ENCODE measurements at regions not wholly inside any gene's neighbourhood (a gene's known extent, or its start where the extent isn't known, plus 50 kb on each side); places are given as distances from the start of the nearest gene placed in this dataset.

DNA sequence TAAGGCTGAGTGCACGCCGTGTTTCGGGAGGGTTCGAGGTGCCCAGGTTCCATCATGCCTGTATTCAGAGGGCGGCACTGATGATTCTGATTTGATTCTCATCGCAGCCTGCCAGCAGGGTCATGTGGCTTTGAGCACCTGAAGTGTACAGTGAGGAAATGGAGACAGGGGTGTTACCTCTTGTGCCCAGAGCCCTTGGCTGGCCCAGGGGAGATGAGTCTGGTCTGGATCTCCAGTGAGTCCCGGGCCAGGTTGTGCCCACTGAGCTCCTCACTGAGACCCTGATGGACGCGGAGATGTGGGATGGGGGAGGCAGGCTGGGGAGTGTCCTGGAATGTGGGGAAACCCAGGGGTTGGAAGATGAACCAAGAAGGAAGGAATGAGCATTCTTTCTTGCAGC lies 54.7 kb downstream of the GADD45G start:
- Histone ChIP-seq H4K8ac (ENCODE audit: extremely low read depth, insufficient read depth, low read length) (no peak overlapping the region), H3K79me2 (ENCODE audit: control insufficient read depth in 1 of 2, insufficient read depth in 2 of 2, low read length in 2 of 2) (no peaks in the 10 kb centered on the region), H2BK12ac (ENCODE audit: low read depth, low read length) (0 out of 2 replicates have a peak overlapping the region, but pooled peaks have one; percentile 52), H3K27me3 (replicated peaks in 1 of 4; ENCODE audit: control insufficient read depth in 3 of 4, extremely low read depth in 1 of 4, insufficient read depth in 3 of 4, low read length in 3 of 4) (peaks cover 0 to 9% (median 0%) of the 10 kb centered on the region in 4 experiments; a peak in 1 of 7 replicates), H2AFZ (ENCODE audit: low read length) (no peak overlapping the region), H3K23me2 (ENCODE audit: low read depth, low read length) (no peaks in the 10 kb centered on the region), H3K9ac (replicated peaks in 1 of 4; ENCODE audit: extremely low read depth in 1 of 4, low read depth in 3 of 4, low read length in 3 of 4) (no peak overlapping the region), H3K14ac (ENCODE audit: insufficient read length) (no peak overlapping the region), H4K91ac (replicated peaks; ENCODE audit: insufficient read length, low read length) (no peak overlapping the region), H3K4me1 (replicated peaks in 1 of 4; ENCODE audit: control insufficient read depth in 3 of 4, insufficient read depth in 4 of 4, low read length in 3 of 4) (peaks cover 8 to 32% (median 19%) of the 10 kb centered on the region in 4 experiments), H2BK120ac (replicated peaks; ENCODE audit: low read depth, low read length) (no peak overlapping the region), H3K79me1 (ENCODE audit: low read depth, low read length) (no peaks in the 10 kb centered on the region), H4K20me1 (replicated peaks in 1 of 2; ENCODE audit: control insufficient read depth in 1 of 2, insufficient read depth in 2 of 2, low read length in 2 of 2) (no peaks in the 10 kb centered on the region), H3K18ac (ENCODE audit: extremely low read depth, low read length) (no peak overlapping the region), H3K4me3 (ENCODE audit: extremely low read depth in 1 of 4, insufficient read depth in 2 of 4, low read depth in 3 of 4, low read length in 4 of 4) (no peak overlapping the region), H2BK15ac (ENCODE audit: low read length) (peak overlapping the region; percentile 62; the same call in 1 of the 2 replicates), H3K4ac (replicated peaks; ENCODE audit: insufficient read length, low read depth, low read length) (no peak overlapping the region), H3K9me3 (ENCODE audit: insufficient read depth in 2 of 2, low read depth in 1 of 2, low read length in 1 of 2) (no peaks in the 10 kb centered on the region), H4K5ac (ENCODE audit: insufficient read length, low read depth, low read length) (no peak overlapping the region), H3K4me2 (ENCODE audit: insufficient read depth in 1 of 2, low read depth in 2 of 2, low read length in 2 of 2) (no peak overlapping the region), H2BK20ac (ENCODE audit: low read length) (peak overlapping the region; percentile 62; the same call in 1 of the 2 replicates), H3K23ac (ENCODE audit: insufficient read length) (no peak overlapping the region), H3K27ac (ENCODE audit: low read depth, low read length) (no peak overlapping the region), H3K56ac (replicated peaks; ENCODE audit: insufficient read length, low read depth, low read length) (no peak overlapping the region), H2BK5ac (ENCODE audit: low read depth, low read length) (no peak overlapping the region), H3K36me3 (ENCODE audit: control insufficient read depth in 2 of 4, insufficient read depth in 4 of 4, low read length in 3 of 4) (no peaks in the 10 kb centered on the region), H2AK5ac (ENCODE audit: low read depth, low read length) (peak overlapping the region; percentile 76; the same call in 1 of the 2 replicates)
- CTCF ChIA-PET (ENCODE audit: partially characterized antibody): interaction anchor here (1.0 to 1.5 kb wide), 5 partner anchors 11 to 79 kb away, joined by 3 to 6 read pairs (median 3); no protein-coding TSS in a partner anchor
- TF ChIP-seq NANOG (IDR thresholded peaks at IDR 0.05; ENCODE audit: insufficient read depth, low read depth, low read length, poor library complexity, severe bottlenecking) (no peak), YY1 (IDR thresholded peaks at IDR 0.05; ENCODE audit: low read depth, low read length) (no peak), HDAC2 (IDR thresholded peaks at IDR 0.05; ENCODE audit: borderline replicate concordance in 1 of 2, low read depth in 2 of 2, low read length in 2 of 2) (no peak), BCL11A (IDR thresholded peaks at IDR 0.05; ENCODE audit: low read depth in 2 of 2, low read length in 2 of 2) (no peak), SIN3A (conservative IDR thresholded peaks at IDR 0.05 in 1 of 2, IDR thresholded peaks at IDR 0.05 in 1 of 2; ENCODE audit: low read depth in 1 of 2, low read length in 2 of 2) (no peak), KDM1A (IDR thresholded peaks at IDR 0.05; ENCODE audit: borderline replicate concordance, low read length) (no peak)
- TF ChIP-seq, protein P1, sequence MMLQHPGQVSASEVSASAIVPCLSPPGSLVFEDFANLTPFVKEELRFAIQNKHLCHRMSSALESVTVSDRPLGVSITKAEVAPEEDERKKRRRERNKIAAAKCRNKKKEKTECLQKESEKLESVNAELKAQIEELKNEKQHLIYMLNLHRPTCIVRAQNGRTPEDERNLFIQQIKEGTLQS (IDR thresholded peaks at IDR 0.05; ENCODE audit: insufficient read depth, low read depth, low read length): no peak
- TF ChIP-seq, protein P2, sequence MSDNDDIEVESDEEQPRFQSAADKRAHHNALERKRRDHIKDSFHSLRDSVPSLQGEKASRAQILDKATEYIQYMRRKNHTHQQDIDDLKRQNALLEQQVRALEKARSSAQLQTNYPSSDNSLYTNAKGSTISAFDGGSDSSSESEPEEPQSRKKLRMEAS (IDR thresholded peaks at IDR 0.05): no peak
- FAIRE-seq (no peak), DNase-seq (ENCODE audit: low read depth in 1 of 2, low spot score in 2 of 2) (no peak)
- POLR2A ChIA-PET (ENCODE audit: partially characterized antibody): no interaction called here
- WGBS, 2 experiments (ENCODE audit: extremely low coverage in 1 of 2, insufficient coverage in 1 of 2, insufficient read length in 1 of 2, insufficient replicate concordance in 2 of 2, low coverage in 1 of 2, low lambda C conversion rate in 2 of 2, missing lambda C conversion rate in 1 of 2): 91% methylated on average over 9 of the region's 9 CpGs; no CpG with 5 or more reads in 1 of the 2 experiments

Data from H1 (cell line).